Thoracic aorta (tissue), 2 donors: ENCODE measurements at regions not wholly inside any gene's neighbourhood (a gene's known extent, or its start where the extent isn't known, plus 50 kb on each side); places are given as distances from the start of the nearest gene placed in this dataset.

Experiments used
- ATAC-seq: fragments of 150-250 bp; one replicate; pipeline ENCODE4 v1.8.0; 2017; ENCODE audit warnings: low read depth; ENCODE audit not compliant: insufficient number of reproducible peaks, low FRiP score
- DNase-seq: peaks from one replicate; pipeline ENCODE4 v3.0.0-alpha.2; 2020; ENCODE audit warnings: low spot score
- H3K27ac ChIP-seq, 2 donors: fragments of 200-600 bp; sonication (generic); 1 replicate in 1 of 2; 2 replicates in 1 of 2; pipeline ENCODE4 v1.5.1; 2016; ENCODE audit warnings: mild to moderate bottlenecking in 2 of 2, moderate library complexity in 2 of 2
- H3K27me3 ChIP-seq: fragments of 200-600 bp; sonication (generic); replicated peaks from 2 replicates; pipeline ENCODE4 v1.6.0; 2016; ENCODE audit warnings: mild to moderate bottlenecking; ENCODE audit not compliant: insufficient read depth
- H3K36me3 ChIP-seq: fragments of 200-600 bp; sonication (generic); one replicate; pipeline ENCODE4 v1.5.1; 2016
- H3K4me1 ChIP-seq, 2 donors: fragments of 200-600 bp; sonication (generic); 1 replicate in 1 of 2; 2 replicates in 1 of 2; pipeline versions ENCODE4 v1.5.1 to v1.6.0; 2016; ENCODE audit warnings: low read depth in 2 of 2, mild to moderate bottlenecking in 1 of 2; ENCODE audit not compliant: control insufficient read depth in 1 of 2
- H3K4me3 ChIP-seq: fragments of 200-600 bp; sonication (generic); 2 replicates; pipeline ENCODE4 v1.5.1; 2016; ENCODE audit warnings: mild to moderate bottlenecking
- H3K9me3 ChIP-seq: fragments of 200-600 bp; sonication (generic); 2 replicates; pipeline ENCODE4 v1.5.1; 2016
- TF ChIP-seq, protein P1 (sequence below): fragments of 200-600 bp; sonication (generic); IDR thresholded peaks from one replicate; pipeline ENCODE4 v1.5.1; 2019; ENCODE audit warnings: antibody characterized with exemption

DNA sequence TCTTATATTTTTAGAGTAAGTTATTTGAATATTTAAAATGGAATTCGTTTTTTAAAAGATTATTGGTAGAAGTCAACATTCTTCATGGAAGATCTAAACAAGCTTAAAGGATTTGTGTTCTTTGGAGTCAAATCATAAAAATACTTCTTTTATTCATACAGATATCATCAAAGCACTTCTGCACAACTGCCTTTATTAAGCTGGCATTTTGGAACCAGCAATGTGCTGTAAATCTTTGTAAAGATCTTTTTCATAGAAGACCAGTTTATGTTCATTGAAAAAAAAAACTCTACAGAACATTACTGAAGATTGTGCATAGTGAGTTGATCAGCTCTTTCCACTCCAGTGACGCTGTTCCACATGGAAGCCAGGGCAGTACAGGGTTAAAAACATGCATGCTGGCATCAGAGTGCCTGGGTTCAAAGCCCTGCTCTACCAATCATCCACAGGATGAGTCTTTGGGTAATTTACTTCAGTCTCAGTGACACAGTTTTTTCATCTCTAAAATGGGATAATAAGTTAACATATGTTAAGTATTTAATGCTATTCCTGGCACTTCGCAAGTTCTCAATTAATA lies 109.6 kb upstream of the SLC38A4 start:
- H3K4me3 ChIP-seq: no peak overlapping the region
- TF ChIP-seq, protein P1, sequence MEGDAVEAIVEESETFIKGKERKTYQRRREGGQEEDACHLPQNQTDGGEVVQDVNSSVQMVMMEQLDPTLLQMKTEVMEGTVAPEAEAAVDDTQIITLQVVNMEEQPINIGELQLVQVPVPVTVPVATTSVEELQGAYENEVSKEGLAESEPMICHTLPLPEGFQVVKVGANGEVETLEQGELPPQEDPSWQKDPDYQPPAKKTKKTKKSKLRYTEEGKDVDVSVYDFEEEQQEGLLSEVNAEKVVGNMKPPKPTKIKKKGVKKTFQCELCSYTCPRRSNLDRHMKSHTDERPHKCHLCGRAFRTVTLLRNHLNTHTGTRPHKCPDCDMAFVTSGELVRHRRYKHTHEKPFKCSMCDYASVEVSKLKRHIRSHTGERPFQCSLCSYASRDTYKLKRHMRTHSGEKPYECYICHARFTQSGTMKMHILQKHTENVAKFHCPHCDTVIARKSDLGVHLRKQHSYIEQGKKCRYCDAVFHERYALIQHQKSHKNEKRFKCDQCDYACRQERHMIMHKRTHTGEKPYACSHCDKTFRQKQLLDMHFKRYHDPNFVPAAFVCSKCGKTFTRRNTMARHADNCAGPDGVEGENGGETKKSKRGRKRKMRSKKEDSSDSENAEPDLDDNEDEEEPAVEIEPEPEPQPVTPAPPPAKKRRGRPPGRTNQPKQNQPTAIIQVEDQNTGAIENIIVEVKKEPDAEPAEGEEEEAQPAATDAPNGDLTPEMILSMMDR: no peak
- H3K4me1 ChIP-seq: no peaks in the 10 kb centered on the region
- H3K27me3 ChIP-seq: no peaks in the 10 kb centered on the region
- H3K27ac ChIP-seq: no peak overlapping the region
- ATAC-seq: no peak
- H3K36me3 ChIP-seq: no peaks in the 10 kb centered on the region
- no peaks in the 10 kb centered on the region for H3K9me3 ChIP-seq
- DNase-seq: no peak

DNA sequence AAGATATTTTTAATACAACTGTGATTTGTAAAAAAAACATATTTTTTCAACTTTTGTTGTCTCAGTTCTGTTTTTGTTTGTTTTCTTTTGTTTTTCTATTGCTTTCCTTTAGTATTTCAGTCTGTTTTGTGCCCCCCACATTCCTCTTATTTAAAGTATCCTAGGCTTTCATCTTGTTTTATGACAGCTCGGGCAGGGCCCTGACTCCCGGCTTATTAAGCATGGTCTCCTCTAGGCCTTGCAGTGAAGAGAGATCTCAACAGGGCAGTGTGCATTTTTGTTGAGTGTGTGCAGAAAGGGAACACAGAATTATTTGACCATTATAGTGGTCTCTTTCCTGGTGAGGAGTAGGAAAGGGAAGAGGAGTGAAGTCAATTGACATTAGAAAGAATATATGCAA lies 110.2 kb upstream of the SLC38A4 start:
- TF ChIP-seq, protein P1: no peak
- DNase-seq (no peak), ATAC-seq (no peak)
- H3K4me1 ChIP-seq: no peaks in the 10 kb centered on the region
- H3K27ac ChIP-seq: no peak overlapping the region
- H3K4me3 ChIP-seq: no peak overlapping the region
- no peaks in the 10 kb centered on the region for H3K9me3 ChIP-seq
- H3K36me3 ChIP-seq: no peaks in the 10 kb centered on the region
- H3K27me3 ChIP-seq: no peaks in the 10 kb centered on the region

DNA sequence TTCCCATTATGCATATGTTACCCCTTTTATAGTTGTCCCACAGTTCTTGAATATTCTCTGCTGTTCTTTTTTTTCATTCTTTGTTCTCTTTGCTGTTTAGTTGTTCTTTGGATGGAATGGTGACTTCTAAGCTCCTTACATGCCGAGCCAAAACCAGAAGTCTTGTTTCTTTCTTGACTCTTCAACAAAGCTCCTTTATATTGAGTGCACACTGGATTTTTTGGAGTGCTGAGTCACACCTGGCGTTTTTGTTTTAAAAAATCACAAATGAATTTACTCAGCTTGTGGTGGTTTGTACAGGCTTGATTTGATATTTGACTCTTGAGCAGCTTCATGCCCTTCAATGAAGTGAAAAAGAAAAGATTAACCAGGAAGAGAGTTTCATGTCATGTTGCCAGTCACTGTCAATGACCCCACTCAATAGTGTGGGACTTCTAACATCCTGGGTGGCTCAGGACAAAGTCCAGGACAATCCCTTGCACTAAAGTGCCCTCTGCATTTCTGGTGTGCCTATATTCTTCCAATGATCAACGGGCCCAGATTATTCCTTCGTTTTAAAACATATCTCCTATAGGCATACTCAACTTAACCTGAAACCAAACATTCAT lies 112.4 kb upstream of the SLC38A4 start:
- H3K36me3 ChIP-seq: no peaks in the 10 kb centered on the region
- no peaks in the 10 kb centered on the region for H3K9me3 ChIP-seq
- DNase-seq (no peak), ATAC-seq (no peak)
- H3K27me3 ChIP-seq: no peaks in the 10 kb centered on the region
- TF ChIP-seq, protein P1: no peak
- no peak overlapping the region for H3K4me3 ChIP-seq
- H3K4me1 ChIP-seq: no peaks in the 10 kb centered on the region
- H3K27ac ChIP-seq: no peak overlapping the region

DNA sequence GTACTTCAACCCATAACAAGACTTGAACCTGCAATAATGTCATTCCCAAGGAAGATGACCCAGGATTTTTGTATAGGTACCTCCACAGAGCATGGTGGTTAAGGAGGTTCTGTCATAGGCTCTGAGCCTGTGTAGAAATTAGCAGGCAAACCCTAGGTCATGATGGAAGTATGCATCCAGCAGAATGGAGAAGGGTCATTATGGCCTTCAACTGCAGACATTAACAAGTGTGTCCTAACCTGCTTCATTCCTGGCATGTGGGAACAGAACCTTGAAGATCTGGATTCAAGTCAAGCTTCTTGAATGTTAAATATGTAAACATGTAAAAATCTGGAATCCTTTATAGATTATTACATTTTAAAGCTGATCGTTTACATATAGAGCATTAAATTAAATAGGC lies 116.2 kb upstream of the SLC38A4 start:
- Histone ChIP-seq H3K9me3 (no peaks in the 10 kb centered on the region), H3K36me3 (no peaks in the 10 kb centered on the region), H3K27me3 (no peaks in the 10 kb centered on the region), H3K4me1 (no peaks in the 10 kb centered on the region), H3K27ac (no peak overlapping the region), H3K4me3 (no peak overlapping the region)
- ATAC-seq (no peak), DNase-seq (no peak)
- TF ChIP-seq, protein P1: no peak

DNA sequence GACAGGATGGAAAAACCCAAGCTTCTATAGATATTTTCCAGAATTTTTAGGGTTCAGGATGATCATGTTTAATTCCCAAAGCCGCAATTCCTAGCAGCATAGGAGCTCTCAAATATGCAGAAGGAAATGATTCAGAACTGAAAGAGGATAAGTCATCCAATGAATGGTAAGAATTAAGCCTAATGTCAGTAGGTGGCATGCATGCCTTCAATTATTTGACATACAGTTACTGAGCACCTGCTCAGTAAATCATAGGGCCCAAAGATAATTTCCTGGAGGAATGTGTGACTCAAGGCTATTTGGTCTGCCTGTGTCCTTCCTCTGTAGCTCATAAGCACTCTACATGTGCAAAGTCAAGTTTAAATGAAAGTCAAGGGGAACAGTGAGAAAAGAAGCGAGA lies 116.8 kb upstream of the SLC38A4 start:
- Histone ChIP-seq H3K4me3 (no peak overlapping the region), H3K4me1 (no peaks in the 10 kb centered on the region), H3K27ac (no peak overlapping the region), H3K9me3 (no peaks in the 10 kb centered on the region), H3K36me3 (no peaks in the 10 kb centered on the region), H3K27me3 (no peaks in the 10 kb centered on the region)
- TF ChIP-seq, protein P1: no peak
- DNase-seq (no peak), ATAC-seq (no peak)
